ENCODE measurements at regions not wholly inside any gene's neighbourhood (a gene's known extent, or its start where the extent isn't known, plus 50 kb on each side); places are given as distances from the start of the nearest gene placed in this dataset.

DNA sequence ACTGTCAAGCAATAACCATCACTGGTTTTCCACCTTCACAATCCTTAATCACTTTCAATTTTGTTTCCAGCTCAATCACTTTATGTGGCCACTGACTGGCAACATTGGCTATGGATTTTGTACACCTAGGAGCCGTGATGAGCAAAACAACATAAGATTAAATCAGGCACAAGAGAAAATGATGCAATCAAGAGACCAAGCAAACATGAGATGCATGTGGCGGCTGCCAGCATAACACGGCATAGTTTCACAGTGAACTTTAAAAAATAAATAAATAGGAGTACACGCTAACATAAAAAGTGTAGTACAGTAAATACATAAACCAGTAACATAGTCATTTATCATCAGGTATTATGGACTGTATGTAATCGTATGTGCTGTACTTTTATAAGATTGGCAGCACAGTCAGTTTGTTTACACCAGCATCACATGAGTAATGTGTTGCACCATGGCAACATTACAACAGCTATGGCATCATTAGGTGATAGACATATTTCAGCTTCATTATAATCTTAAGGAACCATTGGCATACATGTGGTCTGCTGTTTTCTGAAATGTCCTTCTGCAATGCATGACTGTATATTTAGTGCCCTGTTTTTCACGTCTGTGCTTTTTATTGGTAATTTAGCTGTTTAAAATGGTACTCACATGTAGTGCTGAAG is 83.3 kb upstream of the PRDM11 start:
- no peak for DNase-seq (ENCODE audit: low spot score)

DNA sequence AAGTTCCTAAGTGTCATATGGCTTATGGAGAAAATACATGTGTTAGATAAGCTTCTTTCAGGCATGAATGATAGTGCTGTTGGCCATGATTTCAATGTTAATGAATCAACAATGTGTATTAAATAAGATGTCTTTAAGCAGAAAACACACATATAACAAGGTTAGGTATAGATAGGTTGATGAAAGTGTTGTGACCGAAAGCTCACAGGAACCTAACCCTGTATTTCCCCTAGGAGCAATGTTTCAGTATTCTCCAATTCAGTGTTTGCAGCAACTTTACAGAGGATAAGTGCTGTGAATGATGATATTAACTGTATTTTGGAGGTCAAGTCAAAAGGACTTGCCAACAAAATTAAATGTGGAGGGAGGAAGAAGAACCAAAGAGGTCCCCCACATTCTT is 82.8 kb upstream of the PRDM11 start:
- DNase-seq (ENCODE audit: low spot score) = no peak

DNA sequence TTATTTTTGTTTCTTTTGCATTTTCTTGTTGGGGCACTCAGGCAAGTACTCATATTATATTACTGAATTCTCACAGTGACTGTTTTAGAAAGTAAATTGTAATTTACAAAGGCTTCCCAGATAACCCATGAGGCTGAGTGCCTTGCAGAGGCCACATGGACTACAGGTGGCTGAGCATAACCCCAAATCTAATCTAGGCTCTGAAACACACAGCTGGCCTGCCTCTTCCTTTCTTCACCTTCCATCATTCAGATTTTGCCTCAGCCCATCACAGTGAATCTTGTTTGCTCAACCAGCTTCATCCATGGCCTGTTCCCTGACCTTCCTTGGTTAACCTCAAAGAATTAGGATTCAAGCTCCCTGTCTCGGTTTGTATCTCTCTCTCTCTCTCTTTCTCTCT is 78.5 kb upstream of the PRDM11 start:
- DNase-seq (ENCODE audit: low spot score) = no peak

DNA sequence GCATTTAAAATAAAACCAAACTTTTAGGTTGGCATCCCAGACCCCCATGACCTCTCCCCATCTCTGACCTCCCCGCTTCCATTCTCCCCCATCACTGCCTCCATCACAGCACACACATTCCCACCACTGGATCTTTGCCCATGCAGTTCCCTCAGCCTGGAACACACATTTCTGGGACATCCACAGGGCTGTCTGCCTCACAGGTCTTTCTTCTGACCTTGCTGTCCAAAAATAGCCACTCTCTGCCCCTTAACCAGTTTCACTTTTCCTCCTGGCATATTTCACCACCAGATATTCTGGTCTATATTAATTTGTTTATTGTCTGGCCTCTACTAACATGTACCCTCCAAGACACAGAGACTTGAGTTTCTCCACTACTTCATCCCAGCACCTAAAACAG is 75.2 kb upstream of the PRDM11 start:
- DNase-seq (ENCODE audit: low spot score) = no peak

DNA sequence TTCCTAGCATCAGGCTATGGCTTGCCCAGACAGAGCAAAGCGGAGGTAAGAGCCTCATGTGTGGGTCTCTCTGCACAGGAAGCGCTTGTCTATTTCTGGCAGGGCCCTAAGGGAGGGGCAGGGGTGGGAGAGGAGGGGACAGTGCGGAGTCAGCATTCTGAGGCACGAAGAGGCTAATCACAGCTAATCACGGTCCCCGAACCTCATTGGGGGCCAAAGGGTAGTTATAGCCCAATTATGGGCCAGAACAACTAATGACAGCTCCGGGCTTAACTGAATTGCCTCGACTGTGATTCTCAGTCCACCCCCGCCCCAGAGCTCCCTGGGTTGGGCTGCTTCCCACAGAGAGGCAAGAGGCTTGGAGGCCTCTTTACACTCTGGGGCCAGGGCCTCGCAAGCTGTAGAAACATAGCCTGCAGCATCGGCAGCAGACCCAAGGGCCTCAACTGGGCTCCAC is 72.7 kb upstream of the PRDM11 start:
- no peak for DNase-seq (ENCODE audit: low spot score)

DNA sequence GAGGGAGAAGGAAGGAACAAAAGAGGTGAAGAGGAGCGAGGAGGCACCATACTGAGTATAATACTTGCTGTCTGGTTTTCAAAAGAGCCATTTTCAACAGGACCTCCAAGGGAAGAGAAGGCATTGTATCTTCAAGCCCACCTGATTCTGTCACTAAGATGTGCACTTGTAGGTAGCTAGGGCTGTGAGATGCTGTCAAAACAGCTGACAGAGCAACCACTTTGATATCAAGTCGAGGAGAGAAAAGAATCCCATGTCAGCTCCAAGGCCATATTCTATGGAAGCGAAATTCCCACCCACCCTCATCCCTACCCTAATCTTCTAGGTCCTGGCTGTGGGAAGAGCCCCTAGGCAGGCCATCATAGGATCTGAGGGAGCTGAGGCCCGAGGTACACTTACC is 70.9 kb upstream of the PRDM11 start:
- no peak for DNase-seq (ENCODE audit: low spot score)

DNA sequence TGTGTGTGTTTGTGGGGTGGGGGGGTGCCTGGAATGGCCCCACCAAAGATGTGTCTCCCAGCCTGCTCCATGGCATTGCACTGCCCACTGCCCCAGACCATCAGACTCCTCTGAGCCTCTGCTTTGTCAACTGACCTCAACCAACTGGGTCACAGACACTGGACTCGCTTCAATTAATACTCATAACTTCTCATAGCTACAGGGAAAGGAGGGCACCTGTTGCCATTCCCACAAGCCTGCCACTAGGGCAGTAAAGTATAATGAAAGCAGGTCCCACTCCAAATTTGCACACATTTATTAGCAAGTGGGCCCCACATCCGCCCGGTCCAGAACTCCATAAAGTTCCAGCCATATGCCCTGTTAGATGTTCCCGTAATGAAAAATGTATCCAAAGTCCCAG is 70.5 kb upstream of the PRDM11 start:
- no peak for DNase-seq (ENCODE audit: low spot score)

DNA sequence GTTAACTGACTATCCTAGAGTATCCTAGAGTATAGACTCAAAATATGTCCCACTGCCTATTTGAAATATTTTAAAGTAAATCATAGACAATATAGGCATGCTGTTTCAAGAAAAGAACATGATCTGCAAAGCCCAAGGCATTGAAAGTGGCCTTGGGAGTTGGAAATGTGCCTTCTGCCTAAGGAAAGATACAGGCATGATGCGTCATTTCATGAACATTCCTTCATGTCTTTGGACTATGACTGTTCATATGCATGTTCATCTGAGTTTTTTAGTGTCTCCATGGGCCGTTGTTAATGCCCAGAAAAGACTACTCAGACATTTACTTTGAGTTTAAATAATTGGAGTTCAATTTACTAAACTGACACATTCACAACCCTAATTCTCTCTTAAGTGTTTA is 69.7 kb upstream of the PRDM11 start:
- DNase-seq (ENCODE audit: low spot score) = no peak

DNA sequence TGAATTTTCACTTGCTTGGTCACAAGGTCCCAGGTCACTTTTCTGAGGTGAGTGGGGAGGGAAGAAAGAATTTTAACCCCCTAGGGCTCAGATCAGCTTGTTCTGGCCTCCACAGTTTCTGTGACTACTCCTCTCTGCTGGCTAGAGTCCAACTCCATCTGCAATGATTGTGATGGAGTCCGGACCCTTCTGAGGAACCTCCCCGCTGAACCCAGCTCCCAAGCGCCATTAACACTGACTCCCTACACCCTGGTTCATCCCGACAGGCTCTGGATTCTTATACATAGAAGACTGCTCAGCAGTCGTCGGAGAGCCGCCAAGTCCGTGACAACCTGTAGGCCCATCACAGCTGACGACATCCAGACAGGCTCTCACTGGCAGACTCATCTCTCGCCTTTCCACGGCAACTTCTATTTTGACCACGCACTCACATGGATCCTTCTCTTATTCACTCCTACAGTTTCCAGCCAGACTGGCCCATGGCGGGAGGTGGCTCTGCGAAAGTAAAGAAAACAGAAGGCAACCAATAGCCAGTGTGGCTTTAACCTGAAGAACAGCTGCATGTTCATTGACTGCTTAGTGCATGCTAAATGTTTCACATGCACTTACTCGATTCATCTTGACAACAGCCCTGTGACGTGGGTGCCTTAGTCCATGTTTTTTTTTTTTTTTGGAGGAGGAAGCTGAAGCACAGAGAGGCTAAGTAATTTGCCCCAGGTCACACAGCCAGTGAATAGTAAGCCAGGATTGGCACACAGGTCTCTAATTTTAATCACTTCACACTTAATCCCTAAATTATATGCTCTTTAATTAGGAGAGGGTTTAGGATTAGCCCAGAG is 68.0 kb upstream of the PRDM11 start:
- no peak for DNase-seq (ENCODE audit: low spot score)

DNA sequence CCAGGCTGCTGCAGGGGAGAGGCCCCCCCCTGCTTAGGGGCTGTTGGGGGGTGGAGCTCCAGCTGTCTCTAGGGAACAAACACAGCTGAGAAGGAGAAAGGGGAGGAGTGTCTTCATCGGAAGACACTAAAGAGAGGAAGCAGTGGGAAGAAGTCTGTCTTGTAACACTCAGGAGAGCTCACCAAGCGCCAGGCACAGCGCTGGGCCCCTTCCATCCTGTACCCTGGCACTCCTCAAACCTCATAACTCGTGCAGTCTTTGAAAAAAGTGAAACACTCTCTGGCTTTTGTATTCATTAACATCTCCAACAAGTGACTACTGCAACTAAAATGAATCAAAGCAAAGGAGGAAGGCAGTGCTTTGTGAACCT is 67.4 kb upstream of the PRDM11 start:
- no peak for DNase-seq (ENCODE audit: low spot score)

DNA sequence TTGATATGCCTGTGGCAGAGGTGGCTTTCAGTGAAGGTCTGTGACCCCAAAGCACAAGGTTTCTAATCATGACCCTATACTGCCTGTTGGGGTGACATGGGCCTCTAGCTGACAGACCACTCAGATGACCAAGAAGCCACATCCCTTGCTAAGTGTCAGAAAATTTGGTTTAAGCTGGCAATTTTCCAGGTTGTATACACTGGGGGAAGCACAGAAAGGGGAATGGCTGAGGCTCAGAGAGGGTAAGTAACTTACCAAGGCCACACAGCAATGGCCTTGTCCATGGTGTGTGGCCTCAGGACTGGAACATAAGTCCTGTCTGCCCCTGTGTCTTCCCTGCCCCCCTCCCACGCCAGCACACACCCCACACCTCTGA is 66.9 kb upstream of the PRDM11 start:
- no peak for DNase-seq (ENCODE audit: low spot score)

DNA sequence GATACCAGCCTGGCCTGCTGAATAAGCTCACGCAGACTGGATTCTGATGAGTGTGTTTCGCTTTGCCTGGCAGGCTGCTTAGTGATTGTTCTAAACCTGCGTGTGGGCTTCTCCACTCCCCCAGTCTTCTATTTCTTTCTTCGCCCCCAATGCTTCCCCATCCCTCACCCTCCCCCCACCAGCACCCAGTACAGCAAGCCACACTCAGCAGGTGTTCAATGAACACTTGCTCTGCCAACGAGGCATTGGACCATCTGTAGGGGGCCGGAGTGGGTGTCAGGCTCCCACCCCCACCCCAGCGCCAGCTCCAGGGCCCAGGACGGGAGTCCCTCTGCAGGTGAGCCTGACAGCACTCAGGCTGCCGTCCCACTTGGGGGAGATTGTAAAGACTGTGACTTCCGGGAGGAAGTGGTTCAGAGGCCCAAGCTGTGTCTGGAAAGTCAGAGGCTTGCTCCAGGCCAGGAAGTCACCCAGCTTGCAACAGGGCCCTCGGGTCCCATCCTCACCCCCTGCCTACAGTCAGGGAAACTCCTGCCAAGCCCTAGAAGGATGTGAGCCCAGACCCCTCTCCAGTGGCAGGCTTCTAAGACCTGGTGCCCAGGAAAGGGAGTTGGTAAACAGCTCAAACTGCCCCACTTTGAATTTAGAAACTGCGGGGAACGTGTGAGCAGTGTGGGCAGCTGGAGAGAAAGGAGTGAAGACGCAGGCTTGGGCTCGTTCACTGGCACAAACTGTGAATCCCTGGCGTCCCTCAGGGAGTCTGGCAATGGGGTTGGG is 66.3 kb upstream of the PRDM11 start:
- no peak for DNase-seq (ENCODE audit: low spot score)

DNA sequence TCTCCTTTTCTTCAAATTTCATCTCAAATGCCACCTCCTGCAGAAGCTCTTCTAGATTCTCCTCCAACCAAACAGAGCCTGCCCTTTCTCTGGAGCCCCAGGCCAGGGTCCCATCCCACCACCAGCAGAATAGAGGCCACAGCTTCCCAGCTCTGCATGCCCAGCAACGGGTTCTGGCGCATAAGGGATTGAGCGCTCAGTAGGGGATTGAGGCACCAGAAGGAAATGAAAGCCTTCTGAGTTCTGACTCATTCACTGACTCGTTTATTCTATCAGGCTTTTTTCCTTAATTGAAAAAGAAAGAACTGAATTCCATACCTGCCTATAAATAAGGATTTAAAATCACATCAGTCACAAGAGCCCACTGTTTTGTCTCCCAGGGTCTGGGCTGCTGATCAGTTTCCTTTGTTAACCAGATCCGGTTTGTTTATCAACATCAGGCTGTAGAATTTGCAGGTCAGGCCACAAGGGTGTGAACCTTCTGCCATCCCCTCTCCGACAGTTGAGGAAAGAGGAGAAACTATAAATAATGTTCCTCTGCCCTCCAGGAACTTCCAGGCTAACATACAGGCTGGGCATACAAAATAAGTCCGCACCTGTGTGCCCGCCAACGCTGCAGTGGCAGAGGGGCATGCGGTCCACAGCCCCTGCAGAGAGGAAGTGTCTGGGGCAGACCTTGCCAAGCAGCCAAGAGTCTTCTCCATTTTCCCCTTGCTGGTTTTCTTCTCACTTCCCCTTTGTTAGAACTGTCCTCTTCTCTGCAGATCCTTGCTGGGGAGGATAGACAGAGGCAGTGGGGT is 63.5 kb upstream of the PRDM11 start:
- no peak for DNase-seq (ENCODE audit: low spot score)

DNA sequence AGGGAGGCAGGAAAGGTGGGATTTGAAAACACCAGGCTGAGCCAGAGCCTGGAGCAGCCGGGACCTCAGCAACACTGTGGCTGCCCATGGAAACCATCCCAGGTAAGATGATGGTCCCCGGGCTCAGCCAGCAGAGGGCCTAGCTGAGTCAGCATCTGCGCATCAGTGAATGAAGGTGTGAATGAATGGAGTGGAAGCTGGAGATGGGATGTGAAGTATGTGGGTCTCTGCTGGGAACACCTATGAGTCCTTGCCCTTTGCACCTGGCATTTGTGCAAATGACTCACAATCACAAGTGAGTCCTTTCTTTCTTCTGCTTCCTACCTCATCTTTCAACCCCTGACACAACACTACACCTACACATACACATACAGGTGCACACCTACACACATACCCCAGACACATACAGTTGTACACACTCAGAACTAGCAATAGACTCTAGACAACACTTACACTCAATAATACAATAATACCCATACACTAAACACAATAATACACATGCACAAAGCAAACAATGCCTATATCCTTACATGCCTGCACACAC is 62.8 kb upstream of the PRDM11 start:
- no peak for DNase-seq (ENCODE audit: low spot score)

DNA sequence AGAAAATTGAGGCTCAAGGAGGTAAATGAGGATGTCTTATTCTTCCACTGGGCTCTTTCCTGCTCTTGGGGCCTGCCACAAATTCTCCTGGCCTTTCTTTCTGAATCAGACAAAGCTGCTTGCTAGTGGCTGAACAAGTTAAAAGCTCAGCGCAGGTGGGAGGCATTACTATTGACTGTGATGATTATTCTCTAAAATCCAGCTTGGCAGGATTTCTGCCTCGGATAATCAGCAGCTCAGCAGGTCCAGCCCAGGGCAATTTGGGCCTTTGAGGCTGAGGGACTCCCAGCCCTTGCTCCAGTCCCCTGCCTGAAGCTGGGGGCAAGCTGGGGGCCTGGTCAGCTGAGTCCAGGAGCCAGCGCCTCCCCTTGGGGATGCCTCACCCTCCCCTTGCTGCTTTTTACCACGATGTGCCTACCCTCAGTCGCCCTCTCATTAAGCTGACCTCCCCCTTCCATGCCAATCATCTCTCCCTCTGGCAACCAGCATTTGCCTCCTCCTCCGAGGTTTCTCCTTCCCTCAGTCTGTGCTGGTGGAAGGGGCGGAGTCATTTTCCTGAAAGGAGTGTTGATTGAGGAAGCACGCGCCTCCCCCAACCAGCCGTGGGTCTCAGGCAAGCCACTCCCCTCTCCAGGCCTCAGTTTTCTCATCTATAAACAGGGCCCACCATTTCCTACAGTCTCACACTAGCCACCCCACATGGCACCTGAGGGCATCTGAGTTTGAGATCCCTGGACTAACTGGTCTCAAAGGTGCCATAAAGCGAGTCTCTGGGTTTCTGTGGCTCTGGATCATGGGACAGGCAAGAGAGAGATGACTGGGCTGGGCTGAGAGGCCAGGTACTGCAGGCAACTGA is 60.6 kb upstream of the PRDM11 start:
- no peak for DNase-seq (ENCODE audit: low spot score)

DNA sequence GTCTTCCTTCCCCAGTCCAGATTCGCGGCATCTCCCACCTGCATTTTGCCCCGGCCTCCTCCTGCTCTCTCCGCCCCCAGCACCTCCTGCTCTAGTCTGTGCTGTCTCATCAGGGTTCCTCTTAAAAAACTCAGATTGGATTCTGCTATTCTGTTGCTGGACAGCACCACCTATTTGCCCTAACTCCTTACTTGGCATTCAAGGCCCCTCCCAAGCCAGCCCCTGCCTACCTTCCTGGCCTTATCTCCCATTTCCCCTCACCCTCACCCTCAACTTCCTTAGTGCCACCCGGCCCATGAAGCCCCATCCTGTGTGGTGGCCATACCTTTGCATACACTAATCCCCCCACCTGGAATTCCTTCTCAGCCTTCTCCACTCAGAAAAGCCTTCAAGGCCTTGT is 59.9 kb upstream of the PRDM11 start:
- no peak for DNase-seq (ENCODE audit: low spot score)

DNA sequence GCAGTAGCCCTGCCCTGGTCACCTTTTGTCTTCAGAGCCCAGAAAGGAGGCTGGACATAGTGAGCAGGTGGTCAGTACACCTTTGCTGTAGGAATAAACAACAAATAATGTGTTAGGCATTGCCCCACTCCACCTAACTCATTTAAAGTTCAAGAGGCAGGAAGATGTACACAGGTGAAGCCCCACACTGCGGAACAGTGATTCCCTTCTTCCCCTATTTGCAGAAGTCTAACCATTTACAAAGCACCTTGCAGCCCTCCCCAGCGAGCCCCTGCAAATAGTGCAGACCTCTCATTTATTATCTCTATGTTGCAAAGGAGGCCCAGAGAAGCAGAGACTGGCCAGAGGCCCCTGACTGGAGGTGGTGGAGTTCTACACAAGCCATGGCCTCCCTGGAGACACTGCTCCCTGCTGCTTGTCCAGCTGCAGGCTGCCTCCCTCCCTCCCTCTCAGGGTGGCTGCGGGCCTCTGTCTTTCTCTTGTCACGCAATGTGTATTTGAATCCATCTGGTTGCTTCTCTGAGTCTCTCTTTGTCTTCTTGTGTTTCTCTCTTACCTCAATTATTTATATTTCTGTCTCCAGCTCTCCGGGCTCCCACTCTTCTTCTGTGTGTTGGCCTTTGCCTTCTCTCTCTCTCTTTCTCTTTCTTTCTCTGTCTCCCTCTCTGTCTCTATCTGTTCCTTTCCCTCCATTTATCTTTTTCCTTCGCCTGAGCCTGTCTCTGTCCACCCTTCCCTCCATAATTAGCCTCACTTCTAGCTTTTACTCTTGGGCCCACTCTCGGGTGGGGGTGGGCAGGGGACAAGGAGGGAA is 59.1 kb upstream of the PRDM11 start:
- DNase-seq (ENCODE audit: low spot score) = no peak

DNA sequence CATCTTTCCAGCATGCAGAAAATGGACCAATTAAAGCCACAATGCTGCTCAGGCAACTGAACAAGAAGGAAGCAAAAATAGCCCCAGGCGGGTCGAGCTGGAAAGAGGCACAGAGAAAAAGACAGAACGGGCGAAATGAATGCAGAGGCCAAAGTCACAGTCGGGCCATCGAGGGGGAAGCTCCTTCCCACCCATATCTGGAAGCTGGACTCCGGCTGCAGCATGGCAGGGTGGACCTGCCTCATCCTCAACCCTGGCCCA is 58.6 kb upstream of the PRDM11 start:
- DNase-seq (ENCODE audit: low spot score) = no peak

DNA sequence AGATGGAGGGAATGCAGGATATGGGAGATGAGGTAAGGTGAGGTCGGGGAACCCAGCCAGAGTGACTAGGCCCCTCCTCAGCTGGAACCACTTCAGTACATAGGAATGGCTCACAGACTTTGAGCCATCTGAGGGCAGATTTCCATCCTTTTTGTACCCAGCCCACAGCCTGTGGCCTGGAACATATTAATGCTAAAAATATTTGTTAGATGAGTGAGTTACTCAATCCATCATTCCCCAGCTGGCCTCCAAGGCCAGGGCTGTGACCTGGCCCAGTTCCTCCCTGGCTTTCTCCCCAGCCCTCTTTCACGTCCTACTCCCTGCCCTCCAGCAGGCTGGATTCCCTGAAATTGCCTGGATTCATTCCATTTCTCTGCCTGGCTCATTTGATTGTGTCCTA is 57.2 kb upstream of the PRDM11 start:
- no peak for DNase-seq (ENCODE audit: low spot score)

DNA sequence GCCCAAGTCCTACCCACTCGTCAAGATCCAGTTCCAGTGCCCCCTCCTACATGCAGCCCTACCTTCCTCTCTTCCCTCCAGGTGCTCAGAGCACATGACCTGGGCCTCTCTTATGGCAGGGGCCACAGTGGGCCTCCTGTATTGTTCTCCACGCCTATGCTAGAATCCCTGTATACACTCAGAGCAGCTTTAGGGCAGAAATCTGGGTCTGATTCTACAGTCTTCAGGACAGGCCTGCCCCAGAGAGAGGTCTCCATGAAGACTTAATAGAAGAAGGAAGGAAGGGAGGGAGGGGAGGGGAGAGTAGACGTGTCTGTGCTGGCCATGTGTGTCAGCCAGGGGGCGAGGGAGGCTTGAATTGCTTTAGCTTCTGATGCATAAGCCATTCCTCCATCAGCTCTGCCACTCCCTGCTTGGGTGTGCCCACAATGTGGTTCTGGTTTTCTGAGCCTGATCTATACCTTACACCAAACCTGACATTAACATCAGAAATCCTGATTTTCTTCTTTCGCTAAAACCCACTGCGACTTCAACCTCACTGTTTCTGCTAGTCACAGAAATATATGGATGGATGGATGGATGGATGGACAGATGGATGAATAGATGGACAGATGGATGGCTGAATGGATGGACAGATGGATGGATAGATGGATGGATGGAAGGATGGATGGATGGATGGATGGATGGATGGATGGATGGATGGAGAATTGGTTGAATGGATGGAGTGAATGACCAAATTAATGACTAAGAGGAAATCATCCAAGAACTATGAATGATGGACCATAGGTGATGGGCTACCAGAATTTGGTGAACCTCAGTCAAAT is 56.6 kb upstream of the PRDM11 start:
- no peak for DNase-seq (ENCODE audit: low spot score)
